Fibroblast of lung (primary cell): ENCODE measurements at regions not wholly inside any gene's neighbourhood (a gene's known extent, or its start where the extent isn't known, plus 50 kb on each side); places are given as distances from the start of the nearest gene placed in this dataset.

ENCODE experiments used
- DNase-seq, 2 donors: peaks; one replicate each; pipeline versions ENCODE4 v3.0.0 to v3.0.0-alpha.2; 2010; ENCODE audit warnings: low read depth in 2 of 2
- H2AFZ ChIP-seq: 2 replicates; pipeline ENCODE4 v1.5.1; 2012; ENCODE audit warnings: low read length, control low read depth, inconsistent platforms
- H3K27ac ChIP-seq: 2 replicates; pipeline ENCODE4 v1.5.1; 2011; ENCODE audit warnings: low read length, control low read depth; ENCODE audit not compliant: insufficient read depth
- H3K27me3 ChIP-seq: 2 replicates; pipeline ENCODE4 v1.5.1; 2011; ENCODE audit warnings: mild to moderate bottlenecking, low read length; ENCODE audit not compliant: control insufficient read depth, insufficient read depth
- H3K36me3 ChIP-seq: 2 replicates; pipeline ENCODE4 v1.5.1; 2011; ENCODE audit warnings: low read length; ENCODE audit not compliant: control insufficient read depth, insufficient read depth
- H3K4me1 ChIP-seq: 2 replicates; pipeline ENCODE4 v1.5.1; 2011; ENCODE audit warnings: low read length; ENCODE audit not compliant: control insufficient read depth, insufficient read depth; ENCODE audit errors: extremely low read depth
- H3K4me2 ChIP-seq: 2 replicates; pipeline ENCODE4 v1.5.1; 2011; ENCODE audit warnings: low read length, control low read depth; ENCODE audit not compliant: insufficient read depth; ENCODE audit errors: extremely low read depth
- H3K4me3 ChIP-seq, 4 experiments: fragments of 200-600 bp in 1 of 4; sonication (generic) in 1 of 4; replicated peaks in 1 of 4; 2 replicates each; pipeline ENCODE4 v1.5.1; 2011 to 2016; ENCODE audit warnings: low read length in 4 of 4, low read depth in 3 of 4, mild to moderate bottlenecking in 3 of 4, control low read depth in 2 of 4, inconsistent platforms in 1 of 4, mixed read lengths in 1 of 4; ENCODE audit not compliant: insufficient read depth in 1 of 4; ENCODE audit errors: control extremely low read depth in 1 of 4
- H3K79me2 ChIP-seq: 2 replicates; pipeline ENCODE4 v1.5.1; 2012; ENCODE audit warnings: mild to moderate bottlenecking, low read length, inconsistent platforms; ENCODE audit not compliant: control insufficient read depth, insufficient read depth
- H3K9ac ChIP-seq: 2 replicates; pipeline ENCODE4 v1.5.1; 2011; ENCODE audit warnings: mild to moderate bottlenecking, low read length, control low read depth; ENCODE audit not compliant: insufficient read depth
- H3K9me3 ChIP-seq: 2 replicates; pipeline ENCODE4 v1.5.1; 2012; ENCODE audit warnings: low read depth, low read length; ENCODE audit not compliant: control insufficient read depth, insufficient read depth
- H4K20me1 ChIP-seq: 2 replicates; pipeline ENCODE4 v1.5.1; 2011; ENCODE audit warnings: low read length; ENCODE audit not compliant: control insufficient read depth, insufficient read depth; ENCODE audit errors: extremely low read depth
- EZH2 ChIP-seq: IDR thresholded peaks from 2 replicates; pipeline ENCODE4 v1.5.1; 2012; ENCODE audit warnings: low read length, control low read depth, mild to moderate bottlenecking; ENCODE audit errors: missing control alignments
- TF ChIP-seq, protein P1 (sequence below), 2 donors: IDR thresholded peaks in 1 of 2; conservative IDR thresholded peaks in 1 of 2; 1 replicate in 1 of 2; 2 replicates in 1 of 2; pipeline ENCODE4 v1.5.1; 2011 to 2012; ENCODE audit warnings: low read length in 2 of 2, control low read depth in 1 of 2, inconsistent platforms in 1 of 2, low read depth in 1 of 2, mild to moderate bottlenecking in 1 of 2

DNA sequence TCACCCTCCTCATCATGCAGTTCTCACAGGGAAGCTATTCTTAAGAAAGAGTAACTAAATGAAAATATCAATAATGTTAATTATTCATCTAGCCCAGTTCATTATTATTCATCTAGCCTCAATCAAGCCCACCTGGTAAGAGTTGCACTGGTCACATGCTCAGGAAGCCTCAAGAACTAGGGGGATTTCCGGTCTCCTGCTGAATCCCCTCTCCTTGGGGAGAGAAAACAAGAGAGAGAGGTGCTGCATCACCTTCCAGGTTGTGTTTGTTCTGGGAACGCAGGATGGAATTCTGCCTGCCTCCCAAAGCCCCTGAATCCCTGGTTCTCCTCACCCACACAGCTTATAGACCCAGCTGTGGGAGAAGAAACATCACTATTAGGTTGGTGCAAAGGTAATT is 164.0 kb downstream of the PMP22 start:
- no peaks in the 10 kb centered on the region for H4K20me1 ChIP-seq
- no peak overlapping the region for H3K27ac ChIP-seq
- no peak overlapping the region for H3K4me3 ChIP-seq
- DNase-seq, result no peak
- H3K36me3 ChIP-seq, result no peaks in the 10 kb centered on the region
- H2AFZ ChIP-seq, result no peak overlapping the region
- TF ChIP-seq, protein P1, sequence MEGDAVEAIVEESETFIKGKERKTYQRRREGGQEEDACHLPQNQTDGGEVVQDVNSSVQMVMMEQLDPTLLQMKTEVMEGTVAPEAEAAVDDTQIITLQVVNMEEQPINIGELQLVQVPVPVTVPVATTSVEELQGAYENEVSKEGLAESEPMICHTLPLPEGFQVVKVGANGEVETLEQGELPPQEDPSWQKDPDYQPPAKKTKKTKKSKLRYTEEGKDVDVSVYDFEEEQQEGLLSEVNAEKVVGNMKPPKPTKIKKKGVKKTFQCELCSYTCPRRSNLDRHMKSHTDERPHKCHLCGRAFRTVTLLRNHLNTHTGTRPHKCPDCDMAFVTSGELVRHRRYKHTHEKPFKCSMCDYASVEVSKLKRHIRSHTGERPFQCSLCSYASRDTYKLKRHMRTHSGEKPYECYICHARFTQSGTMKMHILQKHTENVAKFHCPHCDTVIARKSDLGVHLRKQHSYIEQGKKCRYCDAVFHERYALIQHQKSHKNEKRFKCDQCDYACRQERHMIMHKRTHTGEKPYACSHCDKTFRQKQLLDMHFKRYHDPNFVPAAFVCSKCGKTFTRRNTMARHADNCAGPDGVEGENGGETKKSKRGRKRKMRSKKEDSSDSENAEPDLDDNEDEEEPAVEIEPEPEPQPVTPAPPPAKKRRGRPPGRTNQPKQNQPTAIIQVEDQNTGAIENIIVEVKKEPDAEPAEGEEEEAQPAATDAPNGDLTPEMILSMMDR (conservative IDR thresholded peaks at IDR 0.05 in 1 of 2, IDR thresholded peaks at IDR 0.05 in 1 of 2; ENCODE audit: low read depth in 1 of 2, low read length in 2 of 2), result no peak
- no peak for TF ChIP-seq EZH2
- H3K4me2 ChIP-seq, result no peak overlapping the region
- no peaks in the 10 kb centered on the region for H3K27me3 ChIP-seq
- no peaks in the 10 kb centered on the region for H3K4me1 ChIP-seq
- H3K79me2 ChIP-seq, result no peaks in the 10 kb centered on the region
- H3K9me3 ChIP-seq, result no peaks in the 10 kb centered on the region
- no peak overlapping the region for H3K9ac ChIP-seq

DNA sequence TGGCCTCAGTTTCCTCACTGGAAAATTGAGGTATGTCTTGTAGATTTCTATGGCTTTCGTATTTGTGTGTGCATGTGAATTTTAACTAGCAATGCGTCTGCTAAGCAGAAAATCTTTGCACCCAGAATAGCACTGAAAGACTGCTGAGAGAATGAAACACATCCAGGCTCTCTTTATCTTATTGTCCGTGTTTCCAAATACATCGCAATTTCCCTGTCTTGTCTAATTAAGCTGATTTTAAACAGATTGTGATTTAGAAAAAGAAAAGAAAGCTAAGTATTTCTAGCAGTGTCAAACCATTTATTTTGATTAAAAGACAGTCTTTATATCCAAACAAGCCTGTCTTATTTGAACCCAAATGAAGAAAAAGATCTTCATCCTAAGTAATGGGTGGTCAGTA is 168.6 kb downstream of the PMP22 start:
- Histone ChIP-seq H3K4me2 (no peak overlapping the region), H3K27me3 (no peaks in the 10 kb centered on the region)

DNA sequence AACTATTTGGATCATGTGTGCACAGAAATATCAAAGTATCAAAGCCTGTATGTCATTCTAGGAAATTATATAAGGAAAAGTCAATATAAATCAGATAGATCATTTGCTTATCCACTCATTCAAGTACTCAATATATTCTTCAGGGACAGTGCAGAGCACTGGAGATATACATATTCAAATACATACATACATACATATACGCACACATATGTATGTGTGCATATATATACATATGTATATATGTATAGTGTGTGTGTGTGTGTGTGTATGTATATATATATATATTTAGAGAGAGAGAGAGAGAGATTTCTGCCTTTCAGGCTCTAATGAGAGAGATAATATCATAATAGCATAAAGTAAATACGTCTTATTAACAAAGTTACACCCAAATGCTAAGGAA is 169.2 kb downstream of the PMP22 start:
- Histone ChIP-seq H2AFZ (no peak overlapping the region), H3K4me2 (no peak overlapping the region), H3K27ac (no peak overlapping the region), H3K4me3 (no peak overlapping the region), H4K20me1 (no peaks in the 10 kb centered on the region), H3K36me3 (no peaks in the 10 kb centered on the region), H3K79me2 (no peaks in the 10 kb centered on the region), H3K9ac (no peak overlapping the region), H3K9me3 (no peaks in the 10 kb centered on the region), H3K4me1 (no peaks in the 10 kb centered on the region), H3K27me3 (no peaks in the 10 kb centered on the region)
- TF ChIP-seq, protein P1 (conservative IDR thresholded peaks at IDR 0.05 in 1 of 2, IDR thresholded peaks at IDR 0.05 in 1 of 2; ENCODE audit: low read depth in 1 of 2, low read length in 2 of 2), result no peak
- no peak for TF ChIP-seq EZH2
- no peak for DNase-seq

More for the DNA sequence above, 168.6 kb downstream of the PMP22 start:
- Histone ChIP-seq H4K20me1 (no peaks in the 10 kb centered on the region), H3K4me1 (no peaks in the 10 kb centered on the region), H3K79me2 (no peaks in the 10 kb centered on the region), H3K9me3 (no peaks in the 10 kb centered on the region), H3K36me3 (no peaks in the 10 kb centered on the region), H3K4me3 (no peak overlapping the region), H3K27ac (no peak overlapping the region), H2AFZ (no peak overlapping the region), H3K9ac (no peak overlapping the region)
- TF ChIP-seq EZH2, result no peak
- TF ChIP-seq, protein P1 (conservative IDR thresholded peaks at IDR 0.05 in 1 of 2, IDR thresholded peaks at IDR 0.05 in 1 of 2; ENCODE audit: low read depth in 1 of 2, low read length in 2 of 2), result no peak
- no peak for DNase-seq
